ENCODE measurements at regions not wholly inside any gene's neighbourhood (a gene's known extent, or its start where the extent isn't known, plus 50 kb on each side); places are given as distances from the start of the nearest gene placed in this dataset.

DNA sequence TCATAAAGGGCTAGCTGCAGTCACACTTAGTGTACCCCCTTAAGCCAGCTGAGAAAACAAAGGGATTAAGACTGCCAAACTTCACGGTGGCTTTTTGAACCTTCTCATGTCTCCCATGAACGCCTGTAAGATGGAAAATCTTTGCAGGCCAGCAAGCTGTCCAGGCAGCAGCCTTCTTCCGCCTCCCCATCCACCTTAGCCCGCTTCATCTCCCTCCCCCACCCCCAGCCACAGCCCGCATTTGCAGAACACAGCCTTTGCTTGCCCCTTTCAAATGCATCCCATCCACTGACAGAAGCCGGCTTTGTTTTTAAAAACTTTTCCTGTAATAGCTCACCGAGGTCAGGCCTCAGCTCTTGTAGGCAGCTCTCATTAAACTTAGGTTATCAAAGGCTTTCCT, 113.8 kb upstream of the FAM9B start:
- no peak for DNase-seq (ENCODE audit: extremely low read depth in 1 of 2, low read depth in 1 of 2)

DNA sequence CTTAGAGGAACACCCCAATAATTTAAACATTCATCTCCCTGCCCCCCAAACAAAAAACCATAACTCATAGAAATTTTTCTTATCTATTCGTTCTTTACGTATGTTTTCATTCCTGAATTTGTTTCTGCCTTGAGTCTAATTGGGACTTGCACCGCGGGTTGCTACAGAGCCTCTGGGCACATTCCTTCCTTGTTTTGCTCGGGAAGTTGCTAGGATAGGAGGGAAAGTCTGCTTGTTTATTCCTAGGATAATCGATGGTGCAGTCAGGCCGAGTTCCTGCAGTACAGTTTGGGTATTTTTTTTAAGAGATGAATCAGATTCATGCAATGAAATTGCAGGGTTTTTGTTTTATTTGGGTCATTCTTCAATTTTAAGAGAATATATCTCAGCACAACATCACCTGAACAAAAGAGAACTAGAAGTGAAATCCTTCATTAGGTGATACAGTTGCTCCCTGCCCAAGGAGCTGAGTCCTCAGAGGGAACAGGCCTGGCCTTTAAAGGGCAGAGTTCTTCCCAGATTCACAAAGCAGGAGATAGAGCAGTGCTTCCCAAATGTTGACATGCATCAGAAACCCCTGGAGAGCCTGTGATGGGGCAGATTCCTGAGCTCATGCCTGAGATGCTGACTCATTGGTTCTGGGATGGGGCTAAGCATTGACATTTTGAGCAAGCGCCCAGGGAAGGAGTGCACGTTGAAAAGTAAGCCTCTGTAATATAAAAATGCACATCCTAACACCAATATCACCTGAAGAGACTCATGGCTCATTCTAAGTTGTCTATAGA, 114.9 kb upstream of the FAM9B start:
- DNase-seq (ENCODE audit: extremely low read depth in 1 of 2, low read depth in 1 of 2) = no peak

DNA sequence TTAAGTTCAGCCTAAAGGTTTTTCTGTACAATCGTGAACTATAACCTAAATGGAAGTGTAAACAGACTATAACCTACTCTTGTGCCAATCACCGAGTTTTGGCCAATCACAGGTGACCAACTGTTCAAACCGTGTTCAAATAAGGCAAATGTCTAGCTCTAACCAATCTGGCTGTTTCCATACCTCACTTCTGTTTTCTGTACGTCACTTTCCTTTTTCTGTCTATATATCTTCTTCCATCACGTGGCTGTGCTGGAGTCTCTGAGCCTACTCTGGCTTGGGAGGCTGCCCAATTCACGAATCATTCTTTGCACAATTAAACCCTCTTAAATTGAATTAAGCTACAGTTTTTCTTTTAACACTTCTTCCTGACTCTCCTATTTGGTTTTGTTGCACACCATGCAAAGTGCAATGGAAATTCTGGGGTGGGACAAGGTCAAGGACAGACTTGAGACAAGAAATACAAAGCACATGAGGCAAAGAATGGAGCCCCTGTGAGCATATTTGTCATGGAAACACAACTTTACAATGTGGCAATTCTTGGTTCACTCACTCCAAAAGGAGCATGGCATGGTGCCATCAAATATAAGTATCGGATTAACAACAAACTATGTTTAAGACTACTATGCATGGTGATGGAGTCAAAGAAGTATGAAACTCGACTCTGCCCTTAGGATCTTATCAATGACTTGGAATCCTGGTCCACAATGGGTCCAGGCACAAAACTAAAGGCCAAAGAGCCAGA, 115.7 kb upstream of the FAM9B start:
- DNase-seq (ENCODE audit: extremely low read depth in 1 of 2, low read depth in 1 of 2) = no peak

DNA sequence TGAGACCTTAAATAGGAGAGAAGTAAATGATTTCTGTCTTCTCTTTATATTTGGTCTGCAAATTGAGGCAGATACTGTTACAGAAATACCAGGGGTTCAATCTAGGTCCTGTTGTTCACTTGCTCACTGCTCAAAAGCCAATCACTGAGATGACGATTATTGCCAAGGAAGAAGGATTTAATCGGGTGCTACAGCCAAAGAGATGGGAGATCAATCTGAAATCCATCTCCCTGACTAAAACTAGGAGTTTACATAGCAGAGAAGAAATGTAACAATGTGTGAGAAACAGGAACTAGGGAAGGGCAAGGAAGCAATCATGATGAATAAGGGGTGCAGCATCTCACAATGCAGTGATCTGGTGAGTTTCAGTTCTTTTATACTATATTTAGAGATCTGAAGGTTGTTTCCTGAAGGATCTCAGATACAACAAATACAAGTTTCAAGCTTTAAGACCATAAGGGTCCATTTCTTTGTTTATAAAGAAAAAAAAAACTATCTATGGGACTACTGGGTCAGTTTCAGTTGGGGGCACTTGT, 117.9 kb upstream of the FAM9B start:
- DNase-seq (ENCODE audit: extremely low read depth in 1 of 2, low read depth in 1 of 2) = no peak

DNA sequence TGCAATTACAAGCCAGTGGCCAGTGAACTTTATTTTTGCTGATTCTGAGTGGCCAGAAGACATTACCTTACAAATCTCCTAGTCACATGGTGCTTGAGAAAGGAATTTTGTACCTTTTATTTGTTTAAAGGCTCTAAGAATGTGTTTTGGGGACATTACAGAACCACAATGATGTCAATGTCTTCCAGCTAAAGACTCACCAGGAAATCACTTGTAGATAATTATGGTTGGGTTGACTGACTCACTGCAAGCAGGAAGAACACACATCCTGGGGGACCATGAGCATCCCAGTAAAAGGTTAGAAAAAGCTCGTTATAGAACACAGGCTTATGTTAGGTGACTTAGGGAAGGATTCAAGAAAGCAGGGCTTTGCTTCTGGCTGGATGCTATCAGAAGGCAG, 119.4 kb upstream of the FAM9B start:
- DNase-seq (ENCODE audit: extremely low read depth in 1 of 2, low read depth in 1 of 2) = no peak

DNA sequence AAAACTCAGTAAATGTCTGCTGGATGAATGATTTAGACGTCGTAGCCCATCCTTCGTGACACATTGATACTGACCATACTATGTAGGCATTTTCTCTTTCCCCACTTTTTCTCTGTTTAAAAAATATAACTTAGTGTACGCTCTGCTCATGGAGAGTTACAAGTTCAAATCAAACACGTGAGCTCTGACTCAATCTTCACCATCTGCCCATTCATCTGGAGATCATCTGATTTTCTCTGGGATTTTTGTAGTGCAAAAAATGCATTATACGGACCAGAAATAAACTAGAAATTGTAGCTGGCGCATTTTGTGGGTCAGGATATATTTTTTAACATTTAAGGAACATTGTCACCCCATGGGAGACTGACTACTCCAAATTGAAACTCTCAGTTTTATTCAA, 124.7 kb upstream of the FAM9B start:
- no peak for DNase-seq (ENCODE audit: extremely low read depth in 1 of 2, low read depth in 1 of 2)

DNA sequence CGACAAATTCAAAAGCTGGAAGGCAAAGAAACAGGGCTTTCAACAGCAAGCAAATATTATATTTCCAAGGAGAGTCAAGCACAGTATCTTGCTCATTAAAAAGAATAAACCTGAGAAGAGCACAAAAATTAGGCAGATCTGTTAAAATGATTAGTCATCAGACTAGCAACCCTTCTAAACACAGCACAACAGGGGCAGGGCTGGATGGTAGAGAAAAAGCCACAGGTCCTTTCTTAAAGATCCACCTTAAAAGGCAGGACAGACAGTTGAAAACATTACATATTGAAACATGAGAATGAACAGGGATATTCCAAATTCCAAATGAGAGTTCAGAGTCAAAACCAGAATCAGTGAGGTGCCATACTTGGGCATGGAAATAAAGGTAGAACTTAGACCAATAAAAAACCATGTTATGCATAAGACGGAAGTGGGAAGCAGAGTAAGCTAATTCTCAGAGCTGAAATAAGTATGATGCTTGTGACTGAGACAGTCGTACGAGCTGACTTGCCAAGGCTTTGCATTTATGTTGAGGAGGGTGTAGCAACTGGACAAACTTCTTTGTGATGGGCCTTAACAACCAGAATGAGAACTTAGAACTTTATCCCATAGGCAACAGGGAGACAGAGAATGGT, 126.9 kb upstream of the FAM9B start:
- no peak for DNase-seq (ENCODE audit: extremely low read depth in 1 of 2, low read depth in 1 of 2)

DNA sequence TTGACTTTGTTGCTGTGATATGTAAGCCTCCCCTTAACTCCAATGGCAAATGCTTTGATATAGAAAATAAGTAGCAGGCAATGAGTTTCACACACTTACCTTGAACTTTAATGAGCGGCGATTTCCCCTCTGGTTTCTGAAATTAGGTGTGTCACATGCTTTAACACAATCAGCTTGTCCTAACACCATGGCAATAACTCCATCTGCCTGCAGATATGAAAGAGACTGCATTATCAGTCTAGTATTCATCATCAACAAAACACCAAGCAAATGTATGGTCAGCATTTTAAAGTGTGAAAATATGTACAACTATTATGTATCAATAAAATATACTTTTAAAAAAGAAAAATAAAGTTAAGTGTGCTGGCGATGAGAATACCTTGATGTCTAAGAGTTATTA, 128.8 kb upstream of the FAM9B start:
- no peak for DNase-seq (ENCODE audit: extremely low read depth in 1 of 2, low read depth in 1 of 2)

DNA sequence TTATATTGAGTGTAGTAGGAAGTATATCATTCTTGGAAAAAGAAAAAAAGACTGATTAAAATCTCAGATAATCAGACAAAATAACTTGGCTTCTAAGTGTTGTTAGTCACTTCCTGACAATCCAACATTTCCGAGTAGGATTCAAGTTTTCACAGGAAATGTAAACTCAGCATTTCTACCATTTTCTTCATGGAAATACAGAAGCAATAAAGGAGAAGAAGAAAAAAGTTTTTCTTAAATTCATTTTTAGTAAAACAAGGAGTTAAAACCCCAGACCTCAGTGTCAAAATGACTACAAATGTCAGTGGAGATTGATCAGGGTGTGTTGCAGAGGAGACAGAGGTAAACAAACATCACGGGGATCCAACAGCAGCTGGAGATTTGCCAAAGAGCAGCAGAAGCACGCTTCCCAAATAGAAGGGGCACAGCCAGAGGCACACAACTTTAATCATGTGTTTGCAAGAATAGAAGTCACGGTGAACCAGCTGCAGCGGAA, 129.3 kb upstream of the FAM9B start:
- DNase-seq (ENCODE audit: extremely low read depth in 1 of 2, low read depth in 1 of 2) = no peak

DNA sequence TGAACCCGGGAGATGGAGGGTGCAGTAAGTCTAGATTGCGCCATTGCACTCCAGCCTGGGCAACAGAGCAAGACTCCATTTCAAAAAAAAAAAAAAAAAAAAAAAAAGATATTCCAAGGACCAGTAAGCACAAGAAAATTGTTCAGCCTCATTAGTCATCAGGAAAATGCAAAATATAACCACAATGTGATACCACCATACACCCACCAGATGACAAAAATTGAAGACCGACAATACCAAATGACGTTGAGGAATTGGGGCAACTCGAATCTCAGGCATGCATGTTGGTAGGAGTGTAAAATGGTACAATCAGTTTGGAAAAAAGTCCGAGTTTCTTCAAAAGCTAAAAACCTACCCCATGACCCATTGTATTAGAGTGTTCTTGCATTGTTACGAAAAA, 130.2 kb upstream of the FAM9B start:
- no peak for DNase-seq (ENCODE audit: extremely low read depth in 1 of 2, low read depth in 1 of 2)

DNA sequence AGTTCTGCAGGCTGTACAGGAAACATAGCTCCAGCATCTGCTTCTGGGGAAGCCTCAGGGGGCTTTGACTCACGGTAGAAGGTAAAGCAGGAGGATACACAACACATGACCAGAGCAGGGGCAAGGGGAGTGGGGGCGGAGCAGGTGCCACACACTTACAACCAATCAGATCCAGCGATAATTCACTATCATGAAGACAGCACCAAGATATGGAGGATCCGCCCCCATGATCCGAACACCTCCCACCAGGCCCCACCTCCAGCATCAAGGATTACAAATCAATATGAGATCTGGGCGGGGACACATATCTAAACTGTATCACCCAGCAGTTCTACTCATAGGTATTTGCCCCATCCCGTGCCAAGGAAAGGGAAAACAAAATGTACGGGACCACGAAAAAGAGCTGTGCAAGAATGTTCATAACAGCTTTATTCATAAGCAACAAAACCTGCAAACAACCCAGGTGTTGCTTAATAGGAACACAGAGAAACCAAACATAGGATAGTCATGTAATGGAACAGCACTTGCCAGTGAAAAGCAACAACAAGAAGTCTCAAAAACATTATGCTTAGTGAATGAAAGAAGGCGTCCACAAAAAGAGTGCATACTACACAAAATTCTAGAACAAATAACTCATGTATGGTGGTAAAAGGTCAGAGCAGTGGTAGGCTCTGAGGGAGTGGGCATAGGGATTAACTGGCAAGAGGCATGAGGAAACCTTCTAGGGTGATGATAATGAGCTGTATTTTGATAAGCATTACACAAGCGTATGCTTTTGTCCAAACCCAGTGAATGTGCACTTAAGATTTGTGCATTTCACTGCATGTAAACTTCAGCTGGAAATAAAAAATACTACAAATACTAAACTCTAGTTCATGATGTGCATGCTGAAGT, 130.9 kb upstream of the FAM9B start:
- DNase-seq (ENCODE audit: extremely low read depth in 1 of 2, low read depth in 1 of 2) = no peak

DNA sequence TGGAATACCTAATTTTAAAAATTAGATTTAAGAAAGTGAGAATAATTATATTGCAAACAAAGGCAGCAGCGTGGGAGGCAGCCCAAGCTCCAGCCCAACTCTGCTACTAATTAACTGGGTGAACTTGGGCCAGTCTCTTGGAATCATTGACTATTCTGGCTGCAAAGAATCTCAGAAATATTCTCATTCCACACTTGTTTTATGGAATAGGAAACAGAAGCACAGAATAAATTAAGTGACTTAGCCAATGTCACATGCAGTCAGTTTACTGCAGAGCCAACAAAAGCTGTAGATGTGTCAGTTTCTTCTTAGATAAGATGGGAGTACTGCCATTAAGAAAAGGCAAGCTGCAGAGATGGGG, 132.6 kb upstream of the FAM9B start:
- DNase-seq (ENCODE audit: extremely low read depth in 1 of 2, low read depth in 1 of 2) = no peak

DNA sequence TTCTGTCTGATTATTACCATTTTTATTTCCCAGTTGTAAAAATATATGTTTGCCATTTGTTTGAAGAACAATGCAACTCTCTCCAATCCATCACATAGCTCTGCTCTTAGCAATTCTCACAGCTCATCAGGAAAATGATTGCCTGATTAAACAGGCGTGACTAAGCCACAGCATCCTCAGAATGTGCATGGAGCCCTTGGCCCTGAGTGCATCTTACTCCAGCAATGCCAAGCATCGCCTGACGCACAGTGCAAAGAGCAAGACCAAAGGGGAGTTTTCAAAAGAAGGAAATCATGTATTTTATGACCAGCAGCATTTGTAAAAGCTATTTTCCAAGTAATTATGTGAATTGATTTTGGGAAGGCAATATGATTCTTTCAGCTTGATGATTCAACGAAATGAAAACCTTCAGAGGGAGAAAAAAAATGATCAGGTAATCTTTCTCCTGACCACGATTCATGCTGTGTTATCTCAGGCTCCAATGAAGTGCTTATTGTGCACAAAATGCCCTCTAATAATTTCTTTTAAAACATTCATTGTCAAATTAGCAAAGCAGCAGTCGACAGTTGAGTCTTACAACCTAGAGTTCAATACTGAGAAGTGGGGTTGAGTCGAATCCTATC, 138.0 kb upstream of the FAM9B start:
- no peak for DNase-seq (ENCODE audit: extremely low read depth in 1 of 2, low read depth in 1 of 2)

DNA sequence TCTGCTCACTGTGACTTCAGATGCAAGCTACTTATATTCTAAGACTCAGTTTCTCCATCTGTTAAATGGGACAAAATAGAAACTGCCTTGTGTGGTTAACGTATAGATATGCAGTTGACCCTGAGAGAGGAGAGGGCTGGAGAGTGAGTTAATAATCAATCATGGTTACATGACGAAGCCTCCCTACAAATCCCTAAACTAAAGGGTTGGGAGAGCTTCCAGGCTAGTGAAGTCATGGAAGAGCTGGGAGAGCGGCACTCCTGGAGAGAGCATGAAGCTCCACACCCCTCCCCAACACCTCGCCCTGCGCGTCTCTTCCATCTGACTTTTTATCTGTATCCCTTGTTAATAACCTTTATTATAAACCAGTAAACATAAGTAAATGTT, 138.5 kb upstream of the FAM9B start:
- no peak for DNase-seq (ENCODE audit: extremely low read depth in 1 of 2, low read depth in 1 of 2)

DNA sequence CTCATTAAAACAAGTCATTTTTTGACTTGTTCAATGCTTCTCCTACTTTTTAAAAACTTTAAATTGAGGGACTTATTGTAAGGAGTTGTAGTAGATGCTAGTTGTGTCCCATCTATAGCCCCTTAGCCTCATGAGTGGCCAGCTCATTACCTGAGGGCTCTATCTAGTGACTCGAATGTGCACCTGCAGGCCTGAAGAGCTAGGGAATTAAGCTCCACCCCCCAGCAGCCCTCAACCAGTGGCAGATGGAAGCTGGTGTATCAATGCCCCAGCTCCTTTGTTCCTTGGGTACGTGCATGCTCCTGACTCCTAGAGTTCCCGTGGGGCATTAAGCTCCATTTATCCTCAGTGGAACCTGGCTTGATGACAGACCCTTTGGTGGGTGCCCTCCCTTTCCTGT, 146.7 kb upstream of the FAM9B start:
- no peak for DNase-seq (ENCODE audit: extremely low read depth in 1 of 2, low read depth in 1 of 2)

DNA sequence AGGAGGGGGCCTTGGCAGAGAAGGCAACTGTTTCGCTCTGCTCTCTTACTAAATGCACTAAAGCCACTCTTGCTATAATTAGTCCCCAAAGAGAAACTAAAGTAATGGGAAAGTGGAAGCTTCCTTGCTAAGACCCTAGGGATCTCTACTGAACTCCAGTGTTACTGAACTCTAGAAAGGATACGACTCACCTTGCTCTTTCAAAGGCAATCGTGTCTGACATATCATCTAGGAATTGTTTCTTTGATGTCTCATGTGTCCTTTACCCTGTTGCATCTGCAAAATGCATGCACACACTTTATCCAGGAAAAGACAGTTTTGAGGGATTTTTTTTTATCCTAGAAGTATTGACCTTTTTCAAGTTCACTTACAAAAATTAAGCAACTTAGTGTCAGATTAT, 148.1 kb upstream of the FAM9B start:
- no peak for DNase-seq (ENCODE audit: extremely low read depth in 1 of 2, low read depth in 1 of 2)

DNA sequence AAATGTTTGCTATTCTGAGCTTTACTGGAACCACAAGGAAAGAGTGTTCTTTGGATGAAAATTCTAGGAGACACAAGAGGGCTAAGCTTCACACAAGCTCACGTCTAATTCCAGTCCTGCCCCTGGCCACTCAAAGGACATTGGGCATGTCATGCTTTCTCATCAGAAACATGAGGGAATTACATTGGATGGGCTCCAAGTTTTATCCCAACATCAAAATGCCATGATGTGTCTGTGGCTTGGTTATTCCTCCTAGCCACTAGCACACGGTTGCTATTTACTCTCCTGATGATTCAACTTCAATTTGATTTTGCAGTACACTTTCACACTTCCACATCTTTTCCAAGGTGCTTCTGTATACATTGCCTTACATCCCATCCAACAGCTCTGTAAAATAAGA, 149.6 kb upstream of the FAM9B start:
- no peak for DNase-seq (ENCODE audit: extremely low read depth in 1 of 2, low read depth in 1 of 2)

DNA sequence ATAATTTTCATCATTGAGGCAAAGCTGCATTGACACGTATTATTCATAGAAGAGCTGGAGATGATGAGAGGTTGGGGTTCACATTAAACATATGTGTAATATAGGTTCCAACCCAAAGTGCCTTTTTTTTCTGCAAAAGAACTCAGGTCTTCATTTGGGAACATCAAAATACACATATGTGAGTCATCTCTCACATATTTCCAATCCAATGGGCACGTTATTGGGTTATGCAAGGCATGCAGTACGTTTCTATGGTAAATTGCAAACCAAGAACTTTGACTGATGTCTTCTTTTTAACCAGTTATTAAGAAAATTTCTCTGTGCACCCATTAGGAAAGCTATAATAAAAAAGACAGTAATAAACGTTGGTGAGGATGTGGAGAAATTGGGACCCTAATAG, 150.3 kb upstream of the FAM9B start:
- no peak for DNase-seq (ENCODE audit: extremely low read depth in 1 of 2, low read depth in 1 of 2)

DNA sequence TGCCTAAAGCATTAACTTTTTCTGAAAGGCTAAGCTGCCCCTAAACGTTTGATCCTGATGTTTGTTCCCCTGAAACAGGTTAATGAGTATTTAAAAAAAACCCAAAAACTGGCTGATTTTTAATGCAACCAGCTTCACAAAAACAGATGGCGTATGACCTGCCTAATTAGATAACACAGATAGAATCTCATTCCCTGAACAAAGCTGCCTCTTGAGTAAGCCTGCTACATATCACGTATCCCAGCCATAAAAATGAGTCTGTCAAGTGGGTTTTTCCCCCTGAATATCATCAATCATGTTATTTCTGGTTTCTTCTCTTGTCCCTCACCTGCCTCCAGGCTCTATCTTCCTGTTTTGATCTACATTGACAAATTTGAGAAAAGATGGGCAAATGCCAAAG, 154.2 kb upstream of the FAM9B start:
- no peak for DNase-seq (ENCODE audit: extremely low read depth in 1 of 2, low read depth in 1 of 2)

DNA sequence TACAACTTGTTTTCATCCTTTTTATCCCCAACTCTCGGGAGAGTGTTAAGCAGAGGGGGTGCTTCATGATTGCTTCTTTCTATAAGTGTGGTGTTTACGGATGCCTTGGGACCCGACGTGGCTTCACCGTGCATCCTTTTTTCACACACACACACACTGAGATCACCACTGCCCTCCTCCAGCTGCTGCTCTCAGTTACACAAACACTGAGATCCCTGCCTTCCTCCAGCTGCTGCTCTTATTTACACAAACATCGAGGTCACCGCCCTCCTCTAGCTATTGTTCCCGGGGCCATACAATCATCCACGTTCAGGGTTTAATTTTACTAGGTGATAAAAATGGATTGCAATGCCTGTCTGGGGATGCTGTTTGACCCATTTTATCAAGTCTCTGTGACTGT, 155.4 kb upstream of the FAM9B start:
- DNase-seq (ENCODE audit: extremely low read depth in 1 of 2, low read depth in 1 of 2) = no peak
